SK-N-SH treated with all-trans-retinoic acid at 6 μM for 48 hours (cell line): ENCODE measurements at regions not wholly inside any gene's neighbourhood (a gene's known extent, or its start where the extent isn't known, plus 50 kb on each side); places are given as distances from the start of the nearest gene placed in this dataset.

Experiments
- ATAC-seq: fragments of 200-7000 bp; cut with Tn5 transposase; 3 replicates; pipeline ENCODE4 v1.9.1; 2020; ENCODE audit warnings: mild to moderate bottlenecking, moderate library complexity
- ARNTL ChIP-seq: fragments of 450-650 bp; formaldehyde crosslinking; IDR thresholded peaks from 2 replicates; pipeline ENCODE4 v1.5.0; 2020; ENCODE audit warnings: low read depth, mild to moderate bottlenecking, moderate library complexity, borderline replicate concordance
- BACH2 ChIP-seq: fragments of 250-450 bp; sonication (Bioruptor Pico); IDR thresholded peaks from 2 replicates; pipeline ENCODE4 v1.9.0; 2021; ENCODE audit warnings: mild to moderate bottlenecking, borderline replicate concordance
- CSDC2 ChIP-seq: fragments of 250-450 bp; sonication (Bioruptor Pico); IDR thresholded peaks from 2 replicates; pipeline ENCODE4 v1.5.0; 2020; ENCODE audit warnings: mild to moderate bottlenecking, moderate library complexity
- CSRNP3 ChIP-seq: fragments of 250-450 bp; sonication (Bioruptor Pico); IDR thresholded peaks from 2 replicates; pipeline ENCODE4 v1.5.1; 2021; ENCODE audit warnings: mild to moderate bottlenecking, moderate library complexity
- ESRRG ChIP-seq: fragments of 250-450 bp; sonication (Bioruptor Pico); IDR thresholded peaks from 2 replicates; pipeline ENCODE4 v1.6.1; 2021; ENCODE audit warnings: mild to moderate bottlenecking
- GLIS3 ChIP-seq: fragments of 250-450 bp; sonication (Bioruptor Pico); IDR thresholded peaks from 2 replicates; pipeline ENCODE4 v1.5.0; 2020; ENCODE audit warnings: mild to moderate bottlenecking, moderate library complexity
- OSR1 ChIP-seq: fragments of 250-450 bp; sonication (Bioruptor Pico); IDR thresholded peaks from 2 replicates; pipeline ENCODE4 v1.8.0; 2022; ENCODE audit warnings: moderate library complexity, mild to moderate bottlenecking, inconsistent platforms
- PATZ1 ChIP-seq: fragments of 250-450 bp; sonication (Bioruptor Pico); IDR thresholded peaks from 2 replicates; pipeline ENCODE4 v1.8.0; 2020; ENCODE audit warnings: mild to moderate bottlenecking, moderate library complexity, borderline replicate concordance
- POU6F1 ChIP-seq: fragments of 250-450 bp; sonication (Bioruptor Pico); IDR thresholded peaks from 2 replicates; pipeline ENCODE4 v1.8.0; 2021; ENCODE audit warnings: low read depth, mild to moderate bottlenecking, moderate library complexity, borderline replicate concordance
- PPARA ChIP-seq: fragments of 250-450 bp; sonication (Bioruptor Pico); IDR thresholded peaks from 2 replicates; pipeline ENCODE4 v1.5.0; 2020; ENCODE audit warnings: mild to moderate bottlenecking, borderline replicate concordance
- RARB ChIP-seq: fragments of 250-450 bp; sonication (Bioruptor Pico); IDR thresholded peaks from 2 replicates; pipeline ENCODE4 v1.8.0; 2021; ENCODE audit warnings: mild to moderate bottlenecking, moderate library complexity
- SNAI2 ChIP-seq: fragments of 250-450 bp; sonication (Bioruptor Pico); IDR thresholded peaks from 2 replicates; pipeline ENCODE4 v1.5.0; 2020; ENCODE audit warnings: mild to moderate bottlenecking, moderate library complexity
- TCF4 ChIP-seq: fragments of 250-450 bp; sonication (Bioruptor Pico); IDR thresholded peaks from 2 replicates; pipeline ENCODE4 v1.8.0; 2021; ENCODE audit warnings: mild to moderate bottlenecking, moderate library complexity, borderline replicate concordance
- TOX ChIP-seq: fragments of 250-450 bp; sonication (Bioruptor Pico); IDR thresholded peaks from 2 replicates; pipeline ENCODE4 v1.8.0; 2021; ENCODE audit warnings: mild to moderate bottlenecking, moderate library complexity, borderline replicate concordance
- TSHZ2 ChIP-seq: fragments of 250-450 bp; sonication (Bioruptor Pico); IDR thresholded peaks from 2 replicates; pipeline ENCODE4 v1.5.0; 2020; ENCODE audit warnings: mild to moderate bottlenecking, moderate library complexity
- ZFP30 ChIP-seq: fragments of 450-650 bp; formaldehyde crosslinking; IDR thresholded peaks from 2 replicates; pipeline ENCODE4 v1.5.0; 2022; ENCODE audit warnings: mild to moderate bottlenecking, moderate library complexity
- ZNF565 ChIP-seq: fragments of 450-650 bp; formaldehyde crosslinking; conservative IDR thresholded peaks from 2 replicates; pipeline ENCODE4 v1.5.0; 2020; ENCODE audit warnings: low read depth, mild to moderate bottlenecking, moderate library complexity
- ZNF70 ChIP-seq: fragments of 450-650 bp; formaldehyde crosslinking; IDR thresholded peaks from 2 replicates; pipeline ENCODE4 v1.5.0; 2020; ENCODE audit warnings: mild to moderate bottlenecking, moderate library complexity
- ZNF8 ChIP-seq: fragments of 450-650 bp; formaldehyde crosslinking; IDR thresholded peaks from 2 replicates; pipeline ENCODE4 v1.5.0; 2020; ENCODE audit warnings: mild to moderate bottlenecking, moderate library complexity

DNA sequence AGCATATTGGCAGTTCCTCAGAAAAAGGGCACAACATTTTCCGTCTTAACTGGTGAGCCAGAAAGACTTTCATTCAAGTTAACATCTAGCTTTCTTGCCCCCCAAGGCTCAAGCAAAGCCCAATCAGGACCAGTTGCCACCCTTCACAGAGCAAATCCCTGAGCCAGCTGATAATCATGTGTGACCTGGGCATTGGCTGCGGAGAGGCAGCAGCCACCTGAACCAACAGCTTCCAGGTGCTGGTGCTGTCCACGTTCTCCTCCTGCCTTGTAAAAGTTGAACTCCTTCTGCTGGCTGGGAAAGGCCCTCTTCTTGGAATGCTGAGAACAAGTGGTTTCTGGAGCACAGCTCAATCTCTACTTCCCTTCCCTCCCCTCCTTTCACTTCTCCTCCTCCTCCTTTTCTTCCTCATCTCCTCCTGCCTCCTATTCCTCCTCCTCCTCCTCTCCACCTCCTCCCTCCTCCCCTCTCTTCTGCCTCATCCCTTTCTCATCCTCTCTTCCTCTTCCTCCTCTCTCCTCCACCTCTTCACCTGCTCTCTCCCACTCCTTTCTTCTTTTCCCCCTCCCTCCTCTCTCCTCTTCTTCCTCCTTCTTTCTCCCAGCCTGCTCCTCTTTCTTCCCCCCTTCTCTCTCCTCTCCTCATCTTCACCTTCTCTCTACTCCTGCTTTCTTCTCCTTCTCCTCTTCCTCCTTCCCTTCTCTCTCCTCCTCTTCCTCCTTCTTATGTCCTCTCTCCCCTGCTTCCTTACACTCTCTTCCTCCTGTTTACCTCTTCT, 140.6 kb downstream of the JCAD start:
- ATAC-seq: no peak
- no peak for TF ChIP-seq ZNF565 (CRISPR knock-in tag)
- TF ChIP-seq POU6F1 (CRISPR knock-in tag): no peak
- TF ChIP-seq TSHZ2 (CRISPR knock-in tag): no peak
- no peak for TF ChIP-seq ZFP30 (CRISPR knock-in tag)
- no peak for TF ChIP-seq OSR1 (CRISPR knock-in tag)
- TF ChIP-seq CSDC2: no peak
- no peak for TF ChIP-seq RARB (CRISPR knock-in tag)
- TF ChIP-seq ARNTL: no peak
- TF ChIP-seq ZNF8: no peak
- TF ChIP-seq TCF4: no peak

DNA sequence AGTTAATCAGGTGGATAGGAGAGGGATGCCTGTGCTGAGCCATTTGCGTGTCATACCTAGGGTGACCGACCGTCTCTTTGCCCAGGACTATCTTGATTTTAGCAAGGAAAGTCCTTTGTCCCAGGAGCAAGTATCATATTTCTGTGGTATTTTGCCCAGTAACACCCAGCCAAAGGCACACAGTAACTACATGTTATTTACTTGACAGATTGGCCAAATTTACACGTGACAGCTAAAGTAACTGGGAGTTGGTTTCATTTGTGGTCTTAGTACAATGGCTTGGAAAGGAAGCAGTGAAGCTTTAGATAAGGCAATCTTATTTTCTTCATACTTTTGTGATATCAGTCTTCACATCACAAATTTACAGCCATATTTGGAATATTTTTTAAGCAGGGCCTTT, 142.1 kb downstream of the JCAD start:
- no peak for TF ChIP-seq TOX
- no peak for TF ChIP-seq PPARA (CRISPR knock-in tag)
- TF ChIP-seq ZNF70 (CRISPR knock-in tag): no peak
- no peak for ATAC-seq

DNA sequence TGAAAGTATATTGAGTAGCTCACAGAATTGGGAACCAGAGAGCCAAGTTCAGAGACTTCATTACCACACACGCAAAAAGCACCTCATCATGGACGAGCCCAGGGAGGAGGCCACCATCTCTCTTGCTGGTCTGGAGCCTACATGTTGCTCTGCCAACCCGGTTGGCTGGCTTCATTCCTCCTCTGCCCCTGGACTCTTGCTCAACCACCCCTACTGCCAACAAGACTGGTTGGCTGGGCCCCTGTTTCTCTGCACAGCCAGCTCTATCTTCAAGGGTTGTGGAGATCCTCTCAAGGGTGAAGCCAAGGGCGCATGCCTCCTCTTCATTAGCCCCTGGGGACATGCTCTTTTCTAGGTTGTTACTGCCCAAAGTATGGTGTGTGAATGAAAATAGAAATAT, 142.7 kb downstream of the JCAD start:
- TF ChIP-seq CSDC2: no peak
- no peak for TF ChIP-seq TSHZ2 (CRISPR knock-in tag)
- TF ChIP-seq GLIS3 (CRISPR knock-in tag): no peak
- TF ChIP-seq PATZ1 (CRISPR knock-in tag): no peak
- TF ChIP-seq SNAI2: no peak
- no peak for TF ChIP-seq TOX
- TF ChIP-seq BACH2: no peak
- TF ChIP-seq TCF4: no peak
- no peak for TF ChIP-seq ZNF565 (CRISPR knock-in tag)
- TF ChIP-seq PPARA (CRISPR knock-in tag): no peak
- no peak for TF ChIP-seq RARB (CRISPR knock-in tag)
- ATAC-seq: no peak

DNA sequence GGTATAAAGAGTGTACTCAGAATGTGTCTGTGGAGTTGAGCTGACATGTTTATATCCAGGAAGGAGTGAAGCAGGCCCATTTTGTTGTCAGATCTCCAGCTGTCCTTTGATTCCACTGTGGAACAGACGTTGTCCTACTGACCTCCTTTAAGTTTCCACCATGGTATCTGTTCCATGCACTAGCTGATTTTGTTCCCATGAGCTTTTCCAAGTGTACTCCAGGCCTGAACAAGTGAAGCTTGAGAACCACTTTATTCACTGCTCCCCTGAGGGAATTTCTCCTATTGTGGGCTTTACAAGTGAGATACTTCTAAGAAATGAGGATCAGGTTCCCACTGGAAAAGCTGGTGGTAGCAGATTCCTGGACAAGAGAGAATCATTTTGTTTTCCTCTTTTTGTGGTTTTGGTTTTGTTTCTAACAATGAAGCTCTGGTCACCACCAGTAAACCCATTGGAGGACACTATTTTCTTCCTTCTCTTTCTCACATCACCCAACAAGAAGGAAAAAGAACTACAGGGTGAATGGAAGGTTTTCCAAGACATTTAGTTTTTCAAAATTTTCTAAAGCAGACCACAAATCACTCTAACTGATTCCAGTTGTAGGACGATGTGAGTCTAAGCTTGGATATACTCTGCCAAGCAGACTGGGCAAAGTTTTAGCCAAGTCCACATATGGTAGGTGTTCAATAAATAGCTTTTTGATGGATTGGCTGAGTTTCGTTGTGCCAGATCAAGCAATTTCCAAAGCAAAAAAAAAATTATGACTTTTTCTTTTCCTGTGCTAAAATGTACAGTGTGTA, 144.2 kb downstream of the JCAD start:
- no peak for ATAC-seq
- TF ChIP-seq OSR1 (CRISPR knock-in tag) (no peak), ZNF8 (no peak), POU6F1 (CRISPR knock-in tag) (no peak), ESRRG (no peak), CSRNP3 (CRISPR knock-in tag) (no peak), TSHZ2 (CRISPR knock-in tag) (no peak)
